Lower leg skin (tissue), 4 donors: ENCODE measurements at regions not wholly inside any gene's neighbourhood (a gene's known extent, or its start where the extent isn't known, plus 50 kb on each side); places are given as distances from the start of the nearest gene placed in this dataset.

ENCODE experiments used
- DNase-seq, 2 donors: peaks; one replicate each; pipeline ENCODE4 v3.0.0-alpha.2; 2019; ENCODE audit warnings: low spot score in 2 of 2
- H3K4me3 ChIP-seq: fragments of 200-600 bp; sonication (generic); 2 replicates; pipeline ENCODE4 v1.5.1; 2017; ENCODE audit warnings: mild to moderate bottlenecking, low read depth; ENCODE audit not compliant: poor library complexity, severe bottlenecking
- POLR2A ChIP-seq, 2 donors: fragments of 450-650 bp; IDR thresholded peaks; one replicate each; pipeline ENCODE4 v1.6.1; 2016 to 2017; ENCODE audit warnings: antibody characterized with exemption in 2 of 2, mild to moderate bottlenecking in 1 of 2, moderate library complexity in 1 of 2
- WGBS, 2 donors: methylation state at CpG; one replicate each; pipeline ENCODE4 v1.1.5; 2018; 5-methylcytosine and 5-hydroxymethylcytosine counted together
- intact Hi-C: fragments of 100-400 bp; cut with DNase I; formaldehyde crosslinking; loops from one replicate; pipeline ENCODE4 v1.15.0; 2023; ENCODE audit warnings: low total_unique reads
- TF ChIP-seq, protein P1 (sequence below), 3 donors: fragments of 450-650 bp; IDR thresholded peaks; one replicate each; pipeline ENCODE4 v1.5.1; 2016; ENCODE audit warnings: antibody characterized with exemption in 3 of 3, mild to moderate bottlenecking in 3 of 3, moderate library complexity in 2 of 3

DNA sequence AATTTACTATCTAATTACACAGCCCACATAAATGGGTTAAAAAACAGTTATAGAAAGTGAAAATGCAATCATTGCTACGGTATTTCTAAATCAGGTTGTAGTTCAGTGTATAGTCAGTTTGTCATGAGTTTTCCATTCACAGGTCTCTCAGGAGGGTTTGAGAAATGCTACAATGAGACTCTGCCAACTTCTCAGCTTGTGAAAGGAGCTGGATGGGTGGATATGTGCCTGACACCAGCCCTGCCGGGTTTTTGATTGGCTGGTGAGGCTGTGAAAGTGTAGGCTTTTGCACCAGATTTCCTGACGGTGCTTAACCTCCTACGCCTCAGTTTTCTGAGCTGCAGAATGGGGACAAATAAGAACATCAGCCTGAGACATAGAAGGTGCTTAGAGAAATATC is 102.6 kb upstream of the SMIM21 start:
- intact Hi-C loops, result no loop called here
- WGBS, 2 donors, result 56 to 67% methylated on average over 4 of the region's 4 CpGs
- no peak for DNase-seq
- TF ChIP-seq POLR2A (IDR thresholded peaks at IDR 0.05), result no peak
- TF ChIP-seq, protein P1, sequence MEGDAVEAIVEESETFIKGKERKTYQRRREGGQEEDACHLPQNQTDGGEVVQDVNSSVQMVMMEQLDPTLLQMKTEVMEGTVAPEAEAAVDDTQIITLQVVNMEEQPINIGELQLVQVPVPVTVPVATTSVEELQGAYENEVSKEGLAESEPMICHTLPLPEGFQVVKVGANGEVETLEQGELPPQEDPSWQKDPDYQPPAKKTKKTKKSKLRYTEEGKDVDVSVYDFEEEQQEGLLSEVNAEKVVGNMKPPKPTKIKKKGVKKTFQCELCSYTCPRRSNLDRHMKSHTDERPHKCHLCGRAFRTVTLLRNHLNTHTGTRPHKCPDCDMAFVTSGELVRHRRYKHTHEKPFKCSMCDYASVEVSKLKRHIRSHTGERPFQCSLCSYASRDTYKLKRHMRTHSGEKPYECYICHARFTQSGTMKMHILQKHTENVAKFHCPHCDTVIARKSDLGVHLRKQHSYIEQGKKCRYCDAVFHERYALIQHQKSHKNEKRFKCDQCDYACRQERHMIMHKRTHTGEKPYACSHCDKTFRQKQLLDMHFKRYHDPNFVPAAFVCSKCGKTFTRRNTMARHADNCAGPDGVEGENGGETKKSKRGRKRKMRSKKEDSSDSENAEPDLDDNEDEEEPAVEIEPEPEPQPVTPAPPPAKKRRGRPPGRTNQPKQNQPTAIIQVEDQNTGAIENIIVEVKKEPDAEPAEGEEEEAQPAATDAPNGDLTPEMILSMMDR (IDR thresholded peaks at IDR 0.05), result no peak
- no peak overlapping the region for H3K4me3 ChIP-seq

DNA sequence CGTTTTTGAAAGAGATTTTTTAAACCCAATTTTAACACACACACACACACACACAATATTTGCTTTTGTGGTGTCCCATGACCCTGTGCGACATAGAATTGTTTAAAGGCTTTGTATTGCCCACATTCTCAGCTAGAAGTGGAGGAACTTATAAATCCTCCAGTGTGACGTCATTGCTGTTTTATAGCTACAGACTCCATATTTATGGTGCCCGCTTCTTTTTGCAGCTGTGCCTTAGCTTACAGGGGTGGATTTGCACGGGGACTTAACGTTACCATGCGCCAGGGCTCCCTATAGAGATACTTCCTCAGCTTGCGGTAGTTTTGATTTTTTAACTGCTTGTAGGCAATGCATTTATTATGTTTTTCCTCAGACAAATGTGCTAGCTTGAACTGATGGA is 101.9 kb upstream of the SMIM21 start:
- no peak for DNase-seq
- WGBS, 2 donors, result 79 to 84% methylated on average over 8 of the region's 8 CpGs
- TF ChIP-seq POLR2A (IDR thresholded peaks at IDR 0.05), result no peak
- TF ChIP-seq, protein P1 (IDR thresholded peaks at IDR 0.05), result no peak
- intact Hi-C loops, result no loop called here
- H3K4me3 ChIP-seq, result no peak overlapping the region

DNA sequence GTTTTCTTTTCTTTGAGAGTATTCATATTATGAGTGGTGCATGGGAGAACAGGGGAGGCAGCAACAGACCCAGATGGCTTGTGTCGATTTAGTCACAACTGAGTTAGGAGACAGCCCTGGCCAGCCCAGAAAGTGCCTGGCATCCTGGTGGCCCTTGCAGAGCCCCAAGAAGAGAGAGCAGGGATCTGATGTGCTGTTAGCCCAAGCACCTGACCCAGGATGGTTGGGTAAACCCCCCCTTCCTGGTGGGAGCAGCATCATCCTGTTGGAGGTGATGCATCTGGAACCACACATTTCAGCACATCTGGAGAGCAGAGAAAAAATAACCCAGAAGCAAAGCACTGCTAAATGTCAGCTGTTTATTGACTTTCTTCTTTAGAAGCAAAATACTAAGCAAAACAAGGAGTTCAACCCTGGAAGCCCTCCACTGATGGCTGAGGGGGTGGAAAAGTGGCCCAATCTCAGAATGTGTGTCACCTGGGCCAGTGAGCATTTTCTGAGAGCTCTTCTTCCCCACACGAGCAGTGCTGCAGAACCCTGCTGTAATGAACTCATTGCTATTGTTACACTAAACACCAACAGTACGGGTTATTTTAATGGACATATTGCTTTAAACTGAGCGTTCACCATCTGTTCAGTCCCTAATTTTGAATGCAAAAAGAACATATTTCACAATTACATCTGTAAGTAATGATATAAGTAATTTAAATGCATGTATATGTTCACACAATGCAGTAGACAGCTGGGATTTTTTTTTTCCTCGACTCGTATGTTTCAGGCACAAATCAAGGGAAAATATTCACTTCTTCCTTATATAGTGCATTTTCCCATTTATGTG is 100.6 kb upstream of the SMIM21 start:
- DNase-seq, result no peak
- H3K4me3 ChIP-seq, result no peak overlapping the region
- TF ChIP-seq, protein P1 (IDR thresholded peaks at IDR 0.05), result no peak
- TF ChIP-seq POLR2A (IDR thresholded peaks at IDR 0.05), result no peak
- intact Hi-C loops, result no loop called here
- 81 to 83% methylated on average over 6 of the region's 6 CpGs for WGBS, 2 donors

DNA sequence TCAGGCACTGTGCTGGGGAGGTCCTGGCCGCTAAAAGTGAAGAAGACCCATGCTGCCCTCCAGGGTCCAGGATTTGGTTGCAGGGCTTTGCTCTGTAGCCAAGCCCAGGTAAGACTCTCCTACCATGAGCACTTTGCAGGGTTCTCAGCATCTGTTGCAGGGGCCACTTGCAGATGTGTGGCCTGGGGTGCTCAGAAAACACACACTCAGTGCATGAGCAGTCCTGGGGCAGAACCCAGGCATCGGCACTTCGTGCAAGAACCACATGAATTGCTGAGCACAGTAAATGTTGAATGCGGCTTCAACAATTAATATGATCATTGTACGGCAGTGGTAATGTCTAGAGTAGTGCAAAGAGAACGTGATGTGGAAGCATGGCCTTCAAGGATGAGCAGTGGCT is 98.5 kb upstream of the SMIM21 start:
- no peak for DNase-seq
- intact Hi-C loops, result no loop called here
- no peak overlapping the region for H3K4me3 ChIP-seq
- TF ChIP-seq POLR2A (IDR thresholded peaks at IDR 0.05), result no peak
- TF ChIP-seq, protein P1 (IDR thresholded peaks at IDR 0.05), result no peak
- 88 to 95% methylated on average over 6 of the region's 6 CpGs for WGBS, 2 donors

DNA sequence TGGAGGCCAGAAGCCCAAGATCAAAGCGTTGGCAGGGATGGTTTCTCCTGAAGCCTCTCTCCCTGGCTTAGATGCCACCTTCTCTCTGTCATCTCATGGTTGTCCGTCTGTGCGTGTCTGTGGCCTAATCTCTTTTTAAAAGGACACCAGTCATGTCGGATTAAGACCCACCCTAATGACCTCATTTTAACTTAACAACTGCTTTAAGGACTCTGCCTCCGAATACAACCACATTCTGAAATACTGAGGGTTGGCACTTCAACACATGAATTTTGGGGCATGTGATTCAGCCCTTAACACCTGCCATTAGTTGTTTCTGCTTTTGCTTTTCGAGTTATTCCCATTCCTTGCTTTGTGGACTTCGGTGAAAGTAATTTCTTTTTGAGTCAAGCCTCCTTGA is 97.8 kb upstream of the SMIM21 start:
- H3K4me3 ChIP-seq, result no peak overlapping the region
- intact Hi-C loops, result no loop called here
- WGBS, 2 donors, result 88 to 89% methylated on average over 7 of the region's 7 CpGs
- no peak for DNase-seq
- TF ChIP-seq, protein P1 (IDR thresholded peaks at IDR 0.05), result no peak
- TF ChIP-seq POLR2A (IDR thresholded peaks at IDR 0.05), result no peak

DNA sequence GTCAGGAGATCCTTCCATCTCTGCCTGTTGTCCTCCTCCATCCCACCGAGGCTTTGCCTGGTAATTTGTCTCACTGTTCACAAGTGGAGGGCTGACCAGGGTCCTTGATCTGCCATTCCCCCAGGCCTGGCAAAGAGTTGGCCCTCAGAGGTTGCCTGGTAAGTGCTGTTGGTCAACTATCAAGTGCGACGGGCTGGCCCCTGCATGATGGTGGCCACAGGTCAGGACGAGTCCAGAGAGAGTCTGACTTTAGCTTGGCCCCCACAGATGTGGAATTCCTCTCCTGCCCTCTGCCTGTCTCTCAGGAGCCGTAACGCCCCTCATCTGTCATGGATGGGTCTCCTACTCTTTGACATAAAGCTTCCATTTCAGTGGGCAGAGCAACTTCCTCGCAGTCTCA is 97.3 kb upstream of the SMIM21 start:
- TF ChIP-seq, protein P1 (IDR thresholded peaks at IDR 0.05), result no peak
- H3K4me3 ChIP-seq, result no peak overlapping the region
- no peak for DNase-seq
- intact Hi-C loops, result no loop called here
- WGBS, 2 donors, result 91 to 93% methylated on average over 7 of the region's 7 CpGs
